Breast epithelium (tissue), 3 donors: ENCODE measurements at regions not wholly inside any gene's neighbourhood (a gene's known extent, or its start where the extent isn't known, plus 50 kb on each side); places are given as distances from the start of the nearest gene placed in this dataset.
"Not testable (repeated sequence)": the region's sequence is repeated elsewhere in the genome, so short reads cannot be mapped to it uniquely, and the experiment has no call there.

Experiments used
- POLR2AphosphoS5 ChIP-seq, 3 donors: sonication (generic); formaldehyde crosslinking; IDR thresholded peaks; one replicate each; pipeline ENCODE4 v1.6.1; 2017; ENCODE audit warnings: antibody characterized with exemption in 3 of 3
- TF ChIP-seq, protein P1 (sequence below), 3 donors: fragments of 450-650 bp; IDR thresholded peaks; one replicate each; pipeline ENCODE4 v1.5.1; 2016 to 2017; ENCODE audit warnings: antibody characterized with exemption in 3 of 3, mild to moderate bottlenecking in 3 of 3, moderate library complexity in 3 of 3

DNA sequence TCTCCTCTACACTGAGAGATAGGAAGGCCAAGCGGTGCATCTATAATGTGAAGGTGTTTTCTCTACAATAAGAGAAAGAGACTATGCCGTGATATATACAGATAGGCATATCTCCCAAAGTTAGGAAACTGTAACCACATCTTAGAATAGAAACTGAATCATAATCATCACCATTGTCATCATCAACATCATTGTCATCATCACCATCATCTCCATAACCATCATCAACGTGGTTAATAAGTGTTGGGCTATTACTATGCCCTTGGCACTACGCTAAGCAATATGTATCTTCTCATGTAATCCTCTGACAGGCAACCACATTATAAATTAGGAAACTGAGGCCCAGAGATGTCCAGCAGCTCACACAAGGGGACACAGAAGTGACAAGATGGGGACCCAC lies 369.9 kb downstream of the ANAPC1 start:
- TF ChIP-seq, protein P1, sequence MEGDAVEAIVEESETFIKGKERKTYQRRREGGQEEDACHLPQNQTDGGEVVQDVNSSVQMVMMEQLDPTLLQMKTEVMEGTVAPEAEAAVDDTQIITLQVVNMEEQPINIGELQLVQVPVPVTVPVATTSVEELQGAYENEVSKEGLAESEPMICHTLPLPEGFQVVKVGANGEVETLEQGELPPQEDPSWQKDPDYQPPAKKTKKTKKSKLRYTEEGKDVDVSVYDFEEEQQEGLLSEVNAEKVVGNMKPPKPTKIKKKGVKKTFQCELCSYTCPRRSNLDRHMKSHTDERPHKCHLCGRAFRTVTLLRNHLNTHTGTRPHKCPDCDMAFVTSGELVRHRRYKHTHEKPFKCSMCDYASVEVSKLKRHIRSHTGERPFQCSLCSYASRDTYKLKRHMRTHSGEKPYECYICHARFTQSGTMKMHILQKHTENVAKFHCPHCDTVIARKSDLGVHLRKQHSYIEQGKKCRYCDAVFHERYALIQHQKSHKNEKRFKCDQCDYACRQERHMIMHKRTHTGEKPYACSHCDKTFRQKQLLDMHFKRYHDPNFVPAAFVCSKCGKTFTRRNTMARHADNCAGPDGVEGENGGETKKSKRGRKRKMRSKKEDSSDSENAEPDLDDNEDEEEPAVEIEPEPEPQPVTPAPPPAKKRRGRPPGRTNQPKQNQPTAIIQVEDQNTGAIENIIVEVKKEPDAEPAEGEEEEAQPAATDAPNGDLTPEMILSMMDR (IDR thresholded peaks at IDR 0.05), result not testable (repeated sequence)
- TF ChIP-seq POLR2AphosphoS5 (IDR thresholded peaks at IDR 0.05), result not testable (repeated sequence)
